ENCODE measurements at regions not wholly inside any gene's neighbourhood (a gene's known extent, or its start where the extent isn't known, plus 50 kb on each side); places are given as distances from the start of the nearest gene placed in this dataset.

GRCh38 chr1:88062650-88063153 is 621.4 kb upstream of the PKN2 start:
- H3K27me3 Mint-ChIP-seq (ENCODE audit: insufficient read depth), result no peaks in the 10 kb centered on the region; the same call in 1 of the 2 replicates
- TF ChIP-seq CTCF (IDR thresholded peaks at IDR 0.05), result no peak
- H3K36me3 Mint-ChIP-seq (ENCODE audit: low read depth), result no peaks in the 10 kb centered on the region
- H3K9me3 Mint-ChIP-seq, result no peaks in the 10 kb centered on the region
- DNase-seq, result no peak
- H3K4me3 Mint-ChIP-seq, result no peak overlapping the region
- no peak overlapping the region for H3K27ac Mint-ChIP-seq
- H3K4me1 Mint-ChIP-seq (ENCODE audit: low read depth), result peaks cover 25% of the 10 kb centered on the region

GRCh38 chr1:88063605-88064004 is 620.5 kb upstream of the PKN2 start:
- no peaks in the 10 kb centered on the region for H3K36me3 Mint-ChIP-seq (ENCODE audit: low read depth)
- H3K4me1 Mint-ChIP-seq (ENCODE audit: low read depth), result peaks cover 25% of the 10 kb centered on the region
- no peak for TF ChIP-seq CTCF (IDR thresholded peaks at IDR 0.05)
- no peak overlapping the region for H3K27ac Mint-ChIP-seq
- H3K9me3 Mint-ChIP-seq, result no peaks in the 10 kb centered on the region
- DNase-seq, result no peak
- H3K4me3 Mint-ChIP-seq, result no peak overlapping the region
- no peaks in the 10 kb centered on the region; the same call in 1 of the 2 replicates for H3K27me3 Mint-ChIP-seq (ENCODE audit: insufficient read depth)

- Mint-ChIP-seq H3K9me3 (no peaks in the 10 kb centered on the region), H3K4me3 (no peak overlapping the region)
Observed at GRCh38 chr1:88068407-88068960, 615.6 kb upstream of the PKN2 start.

GRCh38 chr1:88070956-88071355 is 613.1 kb upstream of the PKN2 start:
- Mint-ChIP-seq H3K27me3 (ENCODE audit: insufficient read depth) (no peaks in the 10 kb centered on the region; the same call in 1 of the 2 replicates), H3K27ac (no peak overlapping the region), H3K36me3 (ENCODE audit: low read depth) (no peaks in the 10 kb centered on the region), H3K4me3 (no peak overlapping the region), H3K4me1 (ENCODE audit: low read depth) (no peaks in the 10 kb centered on the region), H3K9me3 (no peaks in the 10 kb centered on the region)
- no peak for TF ChIP-seq CTCF (IDR thresholded peaks at IDR 0.05)
- no peak for DNase-seq

More at GRCh38 chr1:88068407-88068960, 615.6 kb upstream of the PKN2 start:
- H3K27ac Mint-ChIP-seq, result no peak overlapping the region
- DNase-seq, result no peak
- H3K36me3 Mint-ChIP-seq (ENCODE audit: low read depth), result no peaks in the 10 kb centered on the region
- H3K4me1 Mint-ChIP-seq (ENCODE audit: low read depth), result peaks cover 6% of the 10 kb centered on the region
- no peak for TF ChIP-seq CTCF (IDR thresholded peaks at IDR 0.05)
- no peaks in the 10 kb centered on the region; the same call in 1 of the 2 replicates for H3K27me3 Mint-ChIP-seq (ENCODE audit: insufficient read depth)

- Mint-ChIP-seq H3K9me3 (no peaks in the 10 kb centered on the region), H3K27me3 (ENCODE audit: insufficient read depth) (no peaks in the 10 kb centered on the region; the same call in 1 of the 2 replicates), H3K27ac (no peak overlapping the region), H3K4me1 (ENCODE audit: low read depth) (no peaks in the 10 kb centered on the region), H3K36me3 (ENCODE audit: low read depth) (no peaks in the 10 kb centered on the region), H3K4me3 (no peak overlapping the region)
- no peak for DNase-seq
- TF ChIP-seq CTCF (IDR thresholded peaks at IDR 0.05), result no peak
Observed at GRCh38 chr1:88074661-88075060, 609.4 kb upstream of the PKN2 start.
